ENCODE measurements at regions not wholly inside any gene's neighbourhood (a gene's known extent, or its start where the extent isn't known, plus 50 kb on each side); places are given as distances from the start of the nearest gene placed in this dataset.
"Not testable (repeated sequence)": the region's sequence is repeated elsewhere in the genome, so short reads cannot be mapped to it uniquely, and the experiment has no call there.

- intact Hi-C loops (cut with DNase I); H3K36me3 ChIP-seq; DNase-seq; H3K9me3 ChIP-seq; H3K4me3 ChIP-seq; H3K4me1 ChIP-seq; H3K27ac ChIP-seq; H3K27me3 ChIP-seq: not testable (repeated sequence)
- WGBS, 2 donors = 59 to 70% methylated on average over 6 to 8 of the region's 8 CpGs
These were observed 153.4 kb downstream of the CWH43 start for GRCh38 chr4:49139513-49139912.

- peaks cover 0 to 13% (median 2%) of the 10 kb centered on the region in 3 donors for H3K9me3 ChIP-seq
- H3K27me3 ChIP-seq; DNase-seq; intact Hi-C loops (cut with DNase I); H3K36me3 ChIP-seq; H3K4me1 ChIP-seq; H3K27ac ChIP-seq; H3K4me3 ChIP-seq: not testable (repeated sequence)
- WGBS, 2 donors = 28 to 37% methylated on average over 3 to 8 of the region's 8 CpGs
These were observed 154.3 kb downstream of the CWH43 start for GRCh38 chr4:49140351-49140750.

- peaks cover 0 to 29% (median 3%) of the 10 kb centered on the region in 3 donors for H3K9me3 ChIP-seq
- WGBS, 2 donors = 55 to 59% methylated on average over 2 to 3 of the region's 8 CpGs
- H3K27ac ChIP-seq; H3K27me3 ChIP-seq; H3K36me3 ChIP-seq; DNase-seq; H3K4me3 ChIP-seq; intact Hi-C loops (cut with DNase I); H3K4me1 ChIP-seq: not testable (repeated sequence)
These were observed 155.9 kb downstream of the CWH43 start for GRCh38 chr4:49141955-49142354.

GRCh38 chr4:49147143-49147542, 161.1 kb downstream of the CWH43 start:
- H3K36me3 ChIP-seq; intact Hi-C loops (cut with DNase I); DNase-seq; H3K4me3 ChIP-seq; H3K4me1 ChIP-seq; H3K27me3 ChIP-seq; H3K27ac ChIP-seq: not testable (repeated sequence)
- H3K9me3 ChIP-seq = peaks cover 0 to 68% (median 14%) of the 10 kb centered on the region in 3 donors
- whole genome bisulfite sequencing, 2 donors = 51 to 60% methylated on average over 7 of the region's 7 CpGs

GRCh38 chr4:49147596-49147995, 161.5 kb downstream of the CWH43 start:
- 43 to 60% methylated on average over 6 of the region's 6 CpGs for WGBS, 2 donors
- intact Hi-C loops (cut with DNase I); H3K4me1 ChIP-seq; H3K36me3 ChIP-seq; H3K27ac ChIP-seq; H3K4me3 ChIP-seq; DNase-seq; H3K27me3 ChIP-seq: not testable (repeated sequence)
- H3K9me3 ChIP-seq = peaks cover 0 to 72% (median 17%) of the 10 kb centered on the region in 3 donors

- peaks cover 0 to 84% (median 22%) of the 10 kb centered on the region in 3 donors for H3K9me3 ChIP-seq
- intact Hi-C loops (cut with DNase I); H3K36me3 ChIP-seq; H3K27me3 ChIP-seq; H3K4me3 ChIP-seq; H3K27ac ChIP-seq; DNase-seq; H3K4me1 ChIP-seq: not testable (repeated sequence)
- 53 to 54% methylated on average over 21 of the region's 21 CpGs for WGBS, 2 donors
These were observed 163.2 kb downstream of the CWH43 start for GRCh38 chr4:49149006-49149975.

GRCh38 chr4:49150351-49151083, 164.4 kb downstream of the CWH43 start:
- peaks cover 4 to 90% (median 25%) of the 10 kb centered on the region in 3 donors for H3K9me3 ChIP-seq
- H3K4me1 ChIP-seq; DNase-seq; H3K36me3 ChIP-seq; H3K27me3 ChIP-seq; H3K4me3 ChIP-seq; H3K27ac ChIP-seq; intact Hi-C loops (cut with DNase I): not testable (repeated sequence)
- WGBS, 2 donors = 39 to 42% methylated on average over 10 of the region's 10 CpGs

GRCh38 chr4:49153011-49153410, 166.9 kb downstream of the CWH43 start:
- H3K27me3 ChIP-seq; H3K4me3 ChIP-seq; DNase-seq; H3K4me1 ChIP-seq; intact Hi-C loops (cut with DNase I); H3K27ac ChIP-seq; H3K36me3 ChIP-seq: not testable (repeated sequence)
- WGBS, 2 donors = 56 to 60% methylated on average over 11 of the region's 11 CpGs
- peaks cover 4 to 77% (median 32%) of the 10 kb centered on the region in 3 donors for H3K9me3 ChIP-seq

GRCh38 chr4:49154308-49155103, 168.4 kb downstream of the CWH43 start:
- H3K4me1 ChIP-seq; H3K27ac ChIP-seq; H3K4me3 ChIP-seq; H3K36me3 ChIP-seq; intact Hi-C loops (cut with DNase I); H3K27me3 ChIP-seq; DNase-seq: not testable (repeated sequence)
- H3K9me3 ChIP-seq = peaks cover 4 to 67% (median 32%) of the 10 kb centered on the region in 3 donors
- 51 to 61% methylated on average over 11 of the region's 11 CpGs for WGBS, 2 donors

GRCh38 chr4:49155270-49155669, 169.2 kb downstream of the CWH43 start:
- H3K4me3 ChIP-seq; H3K4me1 ChIP-seq; intact Hi-C loops (cut with DNase I); H3K36me3 ChIP-seq; DNase-seq; H3K27me3 ChIP-seq; H3K27ac ChIP-seq: not testable (repeated sequence)
- WGBS, 2 donors = 64 to 76% methylated on average over 7 of the region's 7 CpGs
- H3K9me3 ChIP-seq = peaks cover 4 to 59% (median 28%) of the 10 kb centered on the region in 3 donors

- H3K27ac ChIP-seq; H3K4me1 ChIP-seq; H3K4me3 ChIP-seq; intact Hi-C loops (cut with DNase I); H3K27me3 ChIP-seq; H3K36me3 ChIP-seq; DNase-seq: not testable (repeated sequence)
- peaks cover 4 to 51% (median 21%) of the 10 kb centered on the region in 3 donors for H3K9me3 ChIP-seq
- 60 to 62% methylated on average over 6 of the region's 6 CpGs for WGBS, 2 donors
These were observed 170.2 kb downstream of the CWH43 start for GRCh38 chr4:49156309-49156708.

- peaks cover 4 to 38% (median 18%) of the 10 kb centered on the region in 3 donors for H3K9me3 ChIP-seq
- H3K4me1 ChIP-seq; intact Hi-C loops (cut with DNase I); H3K36me3 ChIP-seq; H3K4me3 ChIP-seq; H3K27me3 ChIP-seq; DNase-seq; H3K27ac ChIP-seq: not testable (repeated sequence)
- 55 to 57% methylated on average over 2 of the region's 2 CpGs for WGBS, 2 donors
These were observed 171.6 kb downstream of the CWH43 start for GRCh38 chr4:49157630-49158029.

Measured in esophagus squamous epithelium (tissue), 5 donors.